Karpas-422 (cell line): ENCODE measurements at regions not wholly inside any gene's neighbourhood (a gene's known extent, or its start where the extent isn't known, plus 50 kb on each side); places are given as distances from the start of the nearest gene placed in this dataset.

Source experiments
- DNase-seq: peaks from one replicate; pipeline ENCODE4 v3.0.0-alpha.2; 2015
- H2AFZ ChIP-seq: fragments of 200-600 bp; sonication (generic); 2 replicates; pipeline ENCODE4 v1.6.1; 2014; ENCODE audit warnings: antibody characterized with exemption, low read length, mixed read lengths
- H3K27ac ChIP-seq: fragments of 200-600 bp; sonication (generic); 2 replicates; pipeline ENCODE4 v1.5.1; 2014; ENCODE audit warnings: mild to moderate bottlenecking, low read length, moderate library complexity
- H3K27me3 ChIP-seq: fragments of 200-600 bp; sonication (generic); 2 replicates; pipeline ENCODE4 v1.6.1; 2014; ENCODE audit warnings: low read length, mixed read lengths
- H3K36me3 ChIP-seq: fragments of 200-600 bp; sonication (generic); 2 replicates; pipeline ENCODE4 v1.6.1; 2014; ENCODE audit warnings: low read length, mixed read lengths; ENCODE audit not compliant: insufficient read depth
- H3K4me1 ChIP-seq: fragments of 200-600 bp; sonication (generic); 2 replicates; pipeline ENCODE4 v1.6.1; 2014; ENCODE audit warnings: mild to moderate bottlenecking, low read length, mixed read lengths
- H3K4me2 ChIP-seq: fragments of 200-600 bp; sonication (generic); 2 replicates; pipeline ENCODE4 v1.6.1; 2014; ENCODE audit warnings: low read length, low read depth, mild to moderate bottlenecking; ENCODE audit not compliant: poor library complexity, severe bottlenecking
- H3K4me3 ChIP-seq: fragments of 200-600 bp; sonication (generic); 2 replicates; pipeline ENCODE4 v1.5.1; 2014; ENCODE audit warnings: mild to moderate bottlenecking, antibody characterized with exemption, low read length, mixed read lengths
- H3K79me2 ChIP-seq: fragments of 200-600 bp; sonication (generic); 2 replicates; pipeline ENCODE4 v1.6.1; 2014; ENCODE audit warnings: mild to moderate bottlenecking, low read length, mixed read lengths
- H3K9ac ChIP-seq: fragments of 200-600 bp; sonication (generic); 2 replicates; pipeline ENCODE4 v1.6.0; 2014; ENCODE audit warnings: low read length
- H3K9me2 ChIP-seq: fragments of 200-600 bp; sonication (generic), shearing (Covaris generic); replicated peaks from 2 replicates; pipeline ENCODE4 v1.6.0; 2014; ENCODE audit warnings: mild to moderate bottlenecking, low read length, moderate library complexity; ENCODE audit not compliant: insufficient read depth
- H3K9me3 ChIP-seq: fragments of 300-700, 200-600 bp; sonication (generic); 2 replicates; pipeline ENCODE4 v1.6.1; 2014; ENCODE audit warnings: low read length, mixed read lengths
- H4K20me1 ChIP-seq: fragments of 200-600 bp; sonication (generic); 2 replicates; pipeline ENCODE4 v1.6.1; 2014; ENCODE audit warnings: mild to moderate bottlenecking, antibody characterized with exemption, low read length, low read depth; ENCODE audit not compliant: insufficient read depth

GRCh38 chrX:28329156-28329555, 258.1 kb upstream of the IL1RAPL1 start:
- H3K4me2 ChIP-seq: no peak overlapping the region
- no peaks in the 10 kb centered on the region for H3K27me3 ChIP-seq
- no peaks in the 10 kb centered on the region for H3K36me3 ChIP-seq
- no peak for DNase-seq
- no peaks in the 10 kb centered on the region for H3K9me2 ChIP-seq
- H3K27ac ChIP-seq: no peak overlapping the region
- no peak overlapping the region for H3K4me3 ChIP-seq
- no peaks in the 10 kb centered on the region for H4K20me1 ChIP-seq
- H2AFZ ChIP-seq: no peak overlapping the region
- no peaks in the 10 kb centered on the region for H3K79me2 ChIP-seq
- H3K9me3 ChIP-seq: peaks cover 24% of the 10 kb centered on the region
- H3K9ac ChIP-seq: no peak overlapping the region
- H3K4me1 ChIP-seq: no peaks in the 10 kb centered on the region

DNA sequence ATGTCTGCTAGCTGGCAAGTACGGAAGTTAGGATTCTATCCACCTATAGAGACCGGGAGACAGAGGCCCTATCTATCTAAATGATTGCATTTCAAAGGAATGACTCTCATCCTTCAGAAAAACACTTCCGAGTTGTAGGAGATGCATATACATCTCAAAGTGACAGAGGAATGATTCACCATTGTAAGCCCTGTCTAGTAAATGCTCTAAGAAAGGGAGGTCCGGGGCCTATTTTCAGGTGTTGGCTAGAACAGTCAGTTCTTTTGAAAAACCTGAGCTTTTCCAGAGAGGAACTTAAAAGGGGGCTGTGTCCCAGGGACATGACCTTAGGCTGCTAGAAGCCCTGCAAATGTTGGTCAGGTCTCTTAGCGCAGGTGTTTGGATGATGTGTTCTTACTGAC, 262.9 kb upstream of the IL1RAPL1 start:
- H3K36me3 ChIP-seq: no peaks in the 10 kb centered on the region
- H3K27me3 ChIP-seq: no peaks in the 10 kb centered on the region
- H3K4me3 ChIP-seq: no peak overlapping the region
- H3K9me3 ChIP-seq: peaks cover 22% of the 10 kb centered on the region
- no peak overlapping the region for H3K4me2 ChIP-seq
- no peaks in the 10 kb centered on the region for H3K79me2 ChIP-seq
- H3K9ac ChIP-seq: no peak overlapping the region
- no peak overlapping the region for H2AFZ ChIP-seq
- H3K27ac ChIP-seq: no peak overlapping the region
- no peaks in the 10 kb centered on the region for H3K9me2 ChIP-seq
- no peaks in the 10 kb centered on the region for H4K20me1 ChIP-seq
- H3K4me1 ChIP-seq: no peaks in the 10 kb centered on the region
- DNase-seq: no peak

GRCh38 chrX:28321286-28321685, 266.0 kb upstream of the IL1RAPL1 start:
- no peak for DNase-seq
- Histone ChIP-seq H3K4me3 (no peak overlapping the region), H3K36me3 (no peaks in the 10 kb centered on the region), H2AFZ (no peak overlapping the region), H4K20me1 (no peaks in the 10 kb centered on the region), H3K79me2 (no peaks in the 10 kb centered on the region), H3K9me3 (peaks cover 22% of the 10 kb centered on the region), H3K27ac (no peak overlapping the region), H3K4me1 (no peaks in the 10 kb centered on the region), H3K9ac (no peak overlapping the region), H3K4me2 (no peak overlapping the region), H3K27me3 (no peaks in the 10 kb centered on the region), H3K9me2 (no peaks in the 10 kb centered on the region)

DNA sequence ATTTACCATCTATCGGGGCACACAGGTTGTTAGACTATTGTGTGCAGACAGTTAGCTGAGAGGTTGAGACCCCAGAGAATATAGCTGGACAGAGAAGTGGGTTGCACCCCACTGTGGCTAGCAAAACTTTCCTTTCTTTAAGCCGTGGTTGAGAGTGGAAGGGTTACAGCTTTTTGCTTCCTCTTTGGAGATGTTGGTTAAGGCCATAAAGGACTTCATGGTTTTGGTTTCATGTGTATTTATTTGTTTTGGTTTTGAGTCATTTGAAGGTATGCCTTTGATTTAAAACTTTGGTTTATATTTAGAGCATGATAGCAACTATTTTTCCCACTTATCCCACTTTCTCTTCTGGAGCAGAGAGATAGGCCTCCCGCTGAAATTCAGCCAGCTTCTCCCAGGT, 274.3 kb upstream of the IL1RAPL1 start:
- Histone ChIP-seq H3K4me3 (no peak overlapping the region), H3K9ac (no peak overlapping the region), H3K4me1 (no peaks in the 10 kb centered on the region), H3K9me2 (no peaks in the 10 kb centered on the region), H3K4me2 (no peak overlapping the region), H3K27ac (no peak overlapping the region), H3K36me3 (no peaks in the 10 kb centered on the region), H3K27me3 (no peaks in the 10 kb centered on the region), H2AFZ (no peak overlapping the region), H3K79me2 (no peaks in the 10 kb centered on the region), H4K20me1 (no peaks in the 10 kb centered on the region), H3K9me3 (peaks cover 26% of the 10 kb centered on the region)
- DNase-seq: no peak

GRCh38 chrX:28312259-28312658, 275.0 kb upstream of the IL1RAPL1 start:
- no peak for DNase-seq
- Histone ChIP-seq H3K27ac (no peak overlapping the region), H3K9me2 (no peaks in the 10 kb centered on the region)

DNA sequence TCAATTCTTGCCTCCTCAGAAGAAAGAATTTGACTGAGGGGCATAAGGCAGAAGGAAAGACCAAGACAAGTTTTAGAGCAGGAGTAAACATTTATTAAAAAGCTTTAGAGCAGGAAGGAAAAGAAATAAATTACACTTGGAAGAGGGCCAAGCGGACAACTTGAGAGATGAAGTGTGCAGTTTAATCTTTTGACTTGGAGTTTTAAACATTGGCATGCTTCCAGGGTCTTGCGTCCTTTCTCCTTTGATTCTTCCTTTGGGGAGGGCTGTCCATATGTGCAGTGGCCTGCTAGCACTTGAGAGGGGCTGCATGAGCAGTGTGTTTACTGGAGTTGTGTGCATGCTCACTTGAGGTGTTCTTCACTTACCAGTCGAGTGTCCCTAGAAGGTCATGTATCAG, 275.8 kb upstream of the IL1RAPL1 start:
- no peaks in the 10 kb centered on the region for H3K36me3 ChIP-seq
- no peak overlapping the region for H3K27ac ChIP-seq
- H3K9ac ChIP-seq: no peak overlapping the region
- H3K4me1 ChIP-seq: no peaks in the 10 kb centered on the region
- no peak overlapping the region for H2AFZ ChIP-seq
- H3K9me3 ChIP-seq: peaks cover 21% of the 10 kb centered on the region
- no peak overlapping the region for H3K4me2 ChIP-seq
- no peak for DNase-seq
- H3K79me2 ChIP-seq: no peaks in the 10 kb centered on the region
- H4K20me1 ChIP-seq: no peaks in the 10 kb centered on the region
- H3K4me3 ChIP-seq: no peak overlapping the region
- no peaks in the 10 kb centered on the region for H3K9me2 ChIP-seq
- no peaks in the 10 kb centered on the region for H3K27me3 ChIP-seq

More at GRCh38 chrX:28312259-28312658, 275.0 kb upstream of the IL1RAPL1 start:
- Histone ChIP-seq H3K36me3 (no peaks in the 10 kb centered on the region), H2AFZ (no peak overlapping the region), H3K4me1 (no peaks in the 10 kb centered on the region), H3K27me3 (no peaks in the 10 kb centered on the region), H3K9ac (no peak overlapping the region), H4K20me1 (no peaks in the 10 kb centered on the region), H3K79me2 (no peaks in the 10 kb centered on the region), H3K9me3 (peaks cover 22% of the 10 kb centered on the region), H3K4me3 (no peak overlapping the region), H3K4me2 (no peak overlapping the region)

- Histone ChIP-seq H4K20me1 (no peaks in the 10 kb centered on the region), H3K27ac (no peak overlapping the region), H3K27me3 (no peaks in the 10 kb centered on the region), H3K79me2 (no peaks in the 10 kb centered on the region), H3K9me2 (no peaks in the 10 kb centered on the region), H3K36me3 (no peaks in the 10 kb centered on the region), H3K4me1 (no peaks in the 10 kb centered on the region), H3K9me3 (peaks cover 23% of the 10 kb centered on the region), H2AFZ (no peak overlapping the region), H3K4me2 (no peak overlapping the region), H3K9ac (no peak overlapping the region), H3K4me3 (no peak overlapping the region)
- DNase-seq: no peak
These were observed 283.8 kb upstream of the IL1RAPL1 start for GRCh38 chrX:28303486-28303885.

DNA sequence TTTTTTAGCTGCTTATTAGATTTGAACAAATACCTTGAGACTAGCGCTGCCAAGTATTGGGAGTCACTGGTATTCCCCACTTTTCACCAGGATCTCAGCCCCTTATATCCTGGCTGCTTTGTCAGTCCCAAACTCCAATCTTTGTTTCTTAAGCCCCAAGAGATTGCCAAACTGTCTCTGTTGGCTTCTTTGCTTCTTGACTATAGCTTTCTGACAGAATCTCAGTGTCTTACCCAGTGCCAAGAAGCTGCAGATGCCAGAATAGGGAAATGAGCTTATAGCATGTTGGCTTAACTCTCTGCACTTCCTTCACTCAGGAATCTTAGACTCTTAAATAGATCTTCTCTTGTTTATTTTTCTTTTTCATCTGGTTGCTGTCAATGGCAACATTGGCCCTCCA, 297.5 kb upstream of the DCAF8L1 start:
- Histone ChIP-seq H3K9me3 (peaks cover 34% of the 10 kb centered on the region), H3K4me2 (no peak overlapping the region), H3K9ac (no peak overlapping the region), H3K27me3 (no peaks in the 10 kb centered on the region), H3K4me1 (no peaks in the 10 kb centered on the region), H2AFZ (no peak overlapping the region), H4K20me1 (no peaks in the 10 kb centered on the region), H3K4me3 (no peak overlapping the region), H3K79me2 (no peaks in the 10 kb centered on the region), H3K36me3 (no peaks in the 10 kb centered on the region), H3K9me2 (no peaks in the 10 kb centered on the region), H3K27ac (no peak overlapping the region)
- DNase-seq: no peak

DNA sequence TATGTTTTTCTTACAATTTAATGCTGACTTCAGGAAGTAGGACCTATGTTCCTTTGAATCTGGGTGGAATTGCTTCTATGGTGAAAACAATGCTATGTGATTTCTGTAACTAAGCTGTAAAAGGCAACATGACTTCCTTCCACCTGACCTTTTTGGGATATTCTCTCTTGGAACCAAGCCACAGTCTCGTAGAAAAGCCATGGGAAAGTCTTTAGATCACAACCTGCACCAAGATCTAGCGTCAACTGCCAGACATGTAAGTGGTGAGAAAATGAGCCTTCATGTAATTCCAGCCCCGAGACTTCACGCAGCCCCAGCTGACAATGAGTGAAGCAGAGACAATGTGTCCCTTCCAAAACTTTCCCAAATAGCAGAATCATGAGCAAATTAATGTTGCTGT, 297.0 kb upstream of the DCAF8L1 start:
- no peak overlapping the region for H3K9ac ChIP-seq
- no peaks in the 10 kb centered on the region for H3K79me2 ChIP-seq
- H3K4me3 ChIP-seq: no peak overlapping the region
- H3K9me2 ChIP-seq: no peaks in the 10 kb centered on the region
- no peaks in the 10 kb centered on the region for H3K4me1 ChIP-seq
- no peak overlapping the region for H3K27ac ChIP-seq
- H3K36me3 ChIP-seq: no peaks in the 10 kb centered on the region
- H2AFZ ChIP-seq: no peak overlapping the region
- H3K9me3 ChIP-seq: peaks cover 34% of the 10 kb centered on the region
- DNase-seq: no peak
- no peaks in the 10 kb centered on the region for H4K20me1 ChIP-seq
- no peaks in the 10 kb centered on the region for H3K27me3 ChIP-seq
- no peak overlapping the region for H3K4me2 ChIP-seq
